22Rv1 (cell line): ENCODE measurements at regions not wholly inside any gene's neighbourhood (a gene's known extent, or its start where the extent isn't known, plus 50 kb on each side); places are given as distances from the start of the nearest gene placed in this dataset.

Experiments used
- CTCF ChIP-seq: fragments of 450-650 bp; IDR thresholded peaks from 2 replicates; pipeline ENCODE4 v1.5.1; 2017; ENCODE audit warnings: mild to moderate bottlenecking
- ZFX ChIP-seq: fragments of 450-650 bp; IDR thresholded peaks from 2 replicates; pipeline ENCODE4 v1.6.1; 2017; ENCODE audit warnings: antibody characterized with exemption, borderline replicate concordance

- TF ChIP-seq CTCF (no peak), ZFX (no peak)
Measured at GRCh38 chr3:153370680-153371079, 208.7 kb downstream of the RAP2B start.
